ENCODE measurements at regions not wholly inside any gene's neighbourhood (a gene's known extent, or its start where the extent isn't known, plus 50 kb on each side); places are given as distances from the start of the nearest gene placed in this dataset.

DNA sequence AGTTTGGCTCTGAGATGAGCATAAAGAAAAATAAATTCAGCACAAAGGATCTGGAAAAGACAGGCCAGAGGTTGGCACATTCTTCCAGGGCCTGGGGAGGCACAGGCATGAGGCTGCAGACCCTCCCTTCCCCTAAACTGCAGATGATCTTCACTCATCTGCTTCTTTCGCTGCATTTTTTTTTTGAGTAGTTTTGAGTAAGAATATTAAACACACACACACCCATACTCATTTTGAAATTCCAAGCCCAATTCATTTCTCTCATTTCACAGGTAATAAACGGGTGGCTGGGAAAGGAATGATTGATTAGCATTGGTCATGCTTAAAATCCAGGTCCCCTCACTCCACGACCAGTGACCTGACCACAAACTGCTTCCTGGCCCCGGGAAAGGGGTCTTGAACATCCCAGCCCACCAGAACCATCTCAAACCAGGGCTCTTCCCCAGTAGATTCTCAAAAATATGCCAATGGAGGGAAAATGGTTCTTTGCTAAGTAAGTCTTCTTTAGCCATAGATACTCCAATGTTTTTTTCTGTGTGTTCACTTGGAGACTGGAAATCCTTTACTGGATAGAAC, 219.6 kb downstream of the ANAPC1 start:
- peaks cover 27% of the 10 kb centered on the region for H3K4me1 ChIP-seq (ENCODE audit: control insufficient read depth, extremely low read depth, insufficient read depth, low read length)
- no peak overlapping the region for H2AFZ ChIP-seq (ENCODE audit: low read length)
- H3K4me3 ChIP-seq (replicated peaks in 1 of 4; ENCODE audit: control extremely low read depth in 1 of 4, insufficient read depth in 1 of 4, low read depth in 3 of 4, low read length in 4 of 4) = no peak overlapping the region
- DNase-seq (ENCODE audit: low read depth in 2 of 2) = no peak
- H3K27ac ChIP-seq (ENCODE audit: insufficient read depth, low read length) = no peak overlapping the region
- H3K79me2 ChIP-seq (ENCODE audit: control insufficient read depth, insufficient read depth, low read length) = no peaks in the 10 kb centered on the region
- TF ChIP-seq, protein P1, sequence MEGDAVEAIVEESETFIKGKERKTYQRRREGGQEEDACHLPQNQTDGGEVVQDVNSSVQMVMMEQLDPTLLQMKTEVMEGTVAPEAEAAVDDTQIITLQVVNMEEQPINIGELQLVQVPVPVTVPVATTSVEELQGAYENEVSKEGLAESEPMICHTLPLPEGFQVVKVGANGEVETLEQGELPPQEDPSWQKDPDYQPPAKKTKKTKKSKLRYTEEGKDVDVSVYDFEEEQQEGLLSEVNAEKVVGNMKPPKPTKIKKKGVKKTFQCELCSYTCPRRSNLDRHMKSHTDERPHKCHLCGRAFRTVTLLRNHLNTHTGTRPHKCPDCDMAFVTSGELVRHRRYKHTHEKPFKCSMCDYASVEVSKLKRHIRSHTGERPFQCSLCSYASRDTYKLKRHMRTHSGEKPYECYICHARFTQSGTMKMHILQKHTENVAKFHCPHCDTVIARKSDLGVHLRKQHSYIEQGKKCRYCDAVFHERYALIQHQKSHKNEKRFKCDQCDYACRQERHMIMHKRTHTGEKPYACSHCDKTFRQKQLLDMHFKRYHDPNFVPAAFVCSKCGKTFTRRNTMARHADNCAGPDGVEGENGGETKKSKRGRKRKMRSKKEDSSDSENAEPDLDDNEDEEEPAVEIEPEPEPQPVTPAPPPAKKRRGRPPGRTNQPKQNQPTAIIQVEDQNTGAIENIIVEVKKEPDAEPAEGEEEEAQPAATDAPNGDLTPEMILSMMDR (conservative IDR thresholded peaks at IDR 0.05 in 1 of 2, IDR thresholded peaks at IDR 0.05 in 1 of 2; ENCODE audit: low read depth in 1 of 2, low read length in 2 of 2) = no peak
- TF ChIP-seq EZH2 (IDR thresholded peaks at IDR 0.05; ENCODE audit: low read length, missing control alignments) = no peak
- no peaks in the 10 kb centered on the region for H3K36me3 ChIP-seq (ENCODE audit: control insufficient read depth, insufficient read depth, low read length)
- no peaks in the 10 kb centered on the region for H3K9me3 ChIP-seq (ENCODE audit: control insufficient read depth, insufficient read depth, low read depth, low read length)
- H3K4me2 ChIP-seq (ENCODE audit: extremely low read depth, insufficient read depth, low read length) = no peak overlapping the region
- H3K27me3 ChIP-seq (ENCODE audit: control insufficient read depth, insufficient read depth, low read length) = no peaks in the 10 kb centered on the region
- H3K9ac ChIP-seq (ENCODE audit: insufficient read depth, low read length) = no peak overlapping the region
- no peaks in the 10 kb centered on the region for H4K20me1 ChIP-seq (ENCODE audit: control insufficient read depth, extremely low read depth, insufficient read depth, low read length)

GRCh38 chr2:111665011-111665410, 219.0 kb downstream of the ANAPC1 start:
- peaks cover 23% of the 10 kb centered on the region for H3K4me1 ChIP-seq (ENCODE audit: control insufficient read depth, extremely low read depth, insufficient read depth, low read length)
- H3K36me3 ChIP-seq (ENCODE audit: control insufficient read depth, insufficient read depth, low read length) = no peaks in the 10 kb centered on the region
- H4K20me1 ChIP-seq (ENCODE audit: control insufficient read depth, extremely low read depth, insufficient read depth, low read length) = no peaks in the 10 kb centered on the region
- no peak overlapping the region for H3K4me2 ChIP-seq (ENCODE audit: extremely low read depth, insufficient read depth, low read length)
- H3K9me3 ChIP-seq (ENCODE audit: control insufficient read depth, insufficient read depth, low read depth, low read length) = no peaks in the 10 kb centered on the region
- DNase-seq (ENCODE audit: low read depth in 2 of 2) = no peak
- no peaks in the 10 kb centered on the region for H3K27me3 ChIP-seq (ENCODE audit: control insufficient read depth, insufficient read depth, low read length)
- H3K79me2 ChIP-seq (ENCODE audit: control insufficient read depth, insufficient read depth, low read length) = no peaks in the 10 kb centered on the region
- no peak overlapping the region for H3K9ac ChIP-seq (ENCODE audit: insufficient read depth, low read length)
- no peak overlapping the region for H3K27ac ChIP-seq (ENCODE audit: insufficient read depth, low read length)
- TF ChIP-seq, protein P1 (conservative IDR thresholded peaks at IDR 0.05 in 1 of 2, IDR thresholded peaks at IDR 0.05 in 1 of 2; ENCODE audit: low read depth in 1 of 2, low read length in 2 of 2) = no peak
- TF ChIP-seq EZH2 (IDR thresholded peaks at IDR 0.05; ENCODE audit: low read length, missing control alignments) = no peak
- no peak overlapping the region for H3K4me3 ChIP-seq (replicated peaks in 1 of 4; ENCODE audit: control extremely low read depth in 1 of 4, insufficient read depth in 1 of 4, low read depth in 3 of 4, low read length in 4 of 4)
- H2AFZ ChIP-seq (ENCODE audit: low read length) = no peak overlapping the region

DNA sequence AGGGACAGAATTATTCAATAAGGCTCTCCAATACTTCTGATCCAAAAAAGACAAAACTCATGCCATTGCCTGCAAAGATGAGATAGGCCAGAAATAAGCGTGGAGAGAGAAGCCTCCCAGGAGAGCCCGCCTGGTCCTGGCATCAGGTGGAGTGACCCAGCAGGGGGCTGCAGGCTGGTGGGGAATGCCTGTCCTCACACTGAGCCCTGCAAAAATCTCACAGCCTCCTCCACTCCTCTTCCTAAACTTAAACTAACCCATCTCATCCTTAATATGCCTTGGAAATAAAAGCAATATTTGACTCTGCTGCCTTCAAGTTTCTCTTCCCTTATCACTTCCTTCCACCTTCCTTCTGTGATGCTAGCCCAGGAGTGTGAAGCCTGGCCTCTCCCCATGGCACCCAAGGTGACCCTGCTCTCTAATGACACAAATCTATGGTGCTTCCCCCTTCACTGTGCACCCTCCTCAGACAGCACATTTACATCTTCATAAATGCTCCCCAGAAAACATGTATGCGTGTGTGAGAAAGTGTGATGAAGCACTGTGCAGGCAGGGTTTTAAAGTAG, 218.4 kb downstream of the ANAPC1 start:
- Histone ChIP-seq H4K20me1 (ENCODE audit: control insufficient read depth, extremely low read depth, insufficient read depth, low read length) (no peaks in the 10 kb centered on the region), H3K4me3 (replicated peaks in 1 of 4; ENCODE audit: control extremely low read depth in 1 of 4, insufficient read depth in 1 of 4, low read depth in 3 of 4, low read length in 4 of 4) (no peak overlapping the region), H3K9me3 (ENCODE audit: control insufficient read depth, insufficient read depth, low read depth, low read length) (no peaks in the 10 kb centered on the region), H3K4me2 (ENCODE audit: extremely low read depth, insufficient read depth, low read length) (no peak overlapping the region), H2AFZ (ENCODE audit: low read length) (no peak overlapping the region), H3K36me3 (ENCODE audit: control insufficient read depth, insufficient read depth, low read length) (no peaks in the 10 kb centered on the region), H3K79me2 (ENCODE audit: control insufficient read depth, insufficient read depth, low read length) (no peaks in the 10 kb centered on the region), H3K9ac (ENCODE audit: insufficient read depth, low read length) (no peak overlapping the region), H3K4me1 (ENCODE audit: control insufficient read depth, extremely low read depth, insufficient read depth, low read length) (peaks cover 21% of the 10 kb centered on the region), H3K27me3 (ENCODE audit: control insufficient read depth, insufficient read depth, low read length) (no peaks in the 10 kb centered on the region), H3K27ac (ENCODE audit: insufficient read depth, low read length) (no peak overlapping the region)
- no peak for DNase-seq (ENCODE audit: low read depth in 2 of 2)
- TF ChIP-seq EZH2 (IDR thresholded peaks at IDR 0.05; ENCODE audit: low read length, missing control alignments) = no peak
- TF ChIP-seq, protein P1 (conservative IDR thresholded peaks at IDR 0.05 in 1 of 2, IDR thresholded peaks at IDR 0.05 in 1 of 2; ENCODE audit: low read depth in 1 of 2, low read length in 2 of 2) = no peak
